ENCODE measurements at regions not wholly inside any gene's neighbourhood (a gene's known extent, or its start where the extent isn't known, plus 50 kb on each side); places are given as distances from the start of the nearest gene placed in this dataset.

GRCh38 chr12:48263617-48264016, 60.5 kb upstream of the OR10AD1 start:
- TF ChIP-seq EZH2 (IDR thresholded peaks at IDR 0.05; ENCODE audit: low read length, missing control alignments) = no peak
- TF ChIP-seq CTCF (conservative IDR thresholded peaks at IDR 0.05 in 1 of 2, IDR thresholded peaks at IDR 0.05 in 1 of 2; ENCODE audit: low read depth in 1 of 2, low read length in 2 of 2) = no peak
